ENCODE measurements at regions not wholly inside any gene's neighbourhood (a gene's known extent, or its start where the extent isn't known, plus 50 kb on each side); places are given as distances from the start of the nearest gene placed in this dataset.

- intact Hi-C loops (cut with micrococcal nuclease), result loop anchor here in 1 of 2 donors (10.0 kb wide), 1 partner anchor 96 kb away; the partner anchor contains the start of gene AKIP1
- Histone ChIP-seq H3K4me1 (ENCODE audit: control insufficient read depth in 2 of 2, insufficient read depth in 2 of 2, low read length in 2 of 2) (no peaks in the 10 kb centered on the region), H3K9me3 (ENCODE audit: control insufficient read depth in 2 of 3, low read length in 3 of 3) (no peaks in the 10 kb centered on the region), H3K4me3 (ENCODE audit: low read length) (no peak overlapping the region), H3K27ac (ENCODE audit: low read depth, low read length) (no peak overlapping the region), H3K27me3 (ENCODE audit: control insufficient read depth in 2 of 2, insufficient read depth in 2 of 2, low read length in 2 of 2) (peaks cover 0 to 3% of the 10 kb centered on the region in 2 donors), H3K36me3 (ENCODE audit: control insufficient read depth in 2 of 3, insufficient read depth in 3 of 3, low read length in 3 of 3) (no peaks in the 10 kb centered on the region)
- Mint-ChIP-seq H3K4me3 (no peak overlapping the region), H3K27me3 (peaks cover 0 to 14% (median 0%) of the 10 kb centered on the region in 5 donors), H3K36me3 (no peaks in the 10 kb centered on the region), H3K4me1 (no peaks in the 10 kb centered on the region), H3K27ac (no peak overlapping the region), H3K9me3 (no peaks in the 10 kb centered on the region)
- POLR2A ChIA-PET, result no interaction called here
- no peak for DNase-seq
- ATAC-seq, result no peak
- CTCF ChIA-PET, result no interaction called here
These were observed 92.6 kb upstream of the AKIP1 start for GRCh38 chr11:8818421-8818820.

GRCh38 chr11:8820401-8820800 is 90.6 kb upstream of the AKIP1 start:
- Histone ChIP-seq H3K4me3 (ENCODE audit: low read length) (no peak overlapping the region), H3K9me3 (ENCODE audit: control insufficient read depth in 2 of 3, low read length in 3 of 3) (no peaks in the 10 kb centered on the region), H3K27ac (ENCODE audit: low read depth, low read length) (no peak overlapping the region), H3K4me1 (ENCODE audit: control insufficient read depth in 2 of 2, insufficient read depth in 2 of 2, low read length in 2 of 2) (no peaks in the 10 kb centered on the region), H3K36me3 (ENCODE audit: control insufficient read depth in 2 of 3, insufficient read depth in 3 of 3, low read length in 3 of 3) (no peaks in the 10 kb centered on the region), H3K27me3 (ENCODE audit: control insufficient read depth in 2 of 2, insufficient read depth in 2 of 2, low read length in 2 of 2) (peaks cover 0 to 3% of the 10 kb centered on the region in 2 donors)
- ATAC-seq (no peak), DNase-seq (no peak)
- POLR2A ChIA-PET, result no interaction called here
- intact Hi-C loops (cut with micrococcal nuclease), result no loop called here
- Mint-ChIP-seq H3K4me3 (no peak overlapping the region), H3K36me3 (no peaks in the 10 kb centered on the region), H3K4me1 (no peaks in the 10 kb centered on the region), H3K9me3 (no peaks in the 10 kb centered on the region), H3K27ac (no peak overlapping the region), H3K27me3 (peaks cover 0 to 16% (median 4%) of the 10 kb centered on the region in 5 donors)
- CTCF ChIA-PET, result no interaction called here

- Histone ChIP-seq H3K27ac (ENCODE audit: low read depth, low read length) (no peak overlapping the region), H3K9me3 (ENCODE audit: control insufficient read depth in 2 of 3, low read length in 3 of 3) (no peaks in the 10 kb centered on the region), H3K4me3 (ENCODE audit: low read length) (no peak overlapping the region), H3K27me3 (ENCODE audit: control insufficient read depth in 2 of 2, insufficient read depth in 2 of 2, low read length in 2 of 2) (peaks cover 0 to 3% of the 10 kb centered on the region in 2 donors), H3K36me3 (ENCODE audit: control insufficient read depth in 2 of 3, insufficient read depth in 3 of 3, low read length in 3 of 3) (no peaks in the 10 kb centered on the region), H3K4me1 (ENCODE audit: control insufficient read depth in 2 of 2, insufficient read depth in 2 of 2, low read length in 2 of 2) (no peaks in the 10 kb centered on the region)
- ChIA-PET CTCF (no interaction called here), POLR2A (no interaction called here)
- intact Hi-C loops (cut with micrococcal nuclease), result no loop called here
- ATAC-seq (no peak), DNase-seq (no peak)
- Mint-ChIP-seq H3K36me3 (no peaks in the 10 kb centered on the region), H3K9me3 (no peaks in the 10 kb centered on the region), H3K4me3 (no peak overlapping the region), H3K4me1 (no peaks in the 10 kb centered on the region), H3K27me3 (peaks cover 0 to 16% (median 5%) of the 10 kb centered on the region in 5 donors), H3K27ac (no peak overlapping the region)
These were observed 88.5 kb upstream of the AKIP1 start for GRCh38 chr11:8822469-8822868.

GRCh38 chr11:8823174-8823742 is 87.7 kb upstream of the AKIP1 start:
- peaks cover 0 to 3% of the 10 kb centered on the region in 2 donors for H3K27me3 ChIP-seq (ENCODE audit: control insufficient read depth in 2 of 2, insufficient read depth in 2 of 2, low read length in 2 of 2)
- H3K27me3 Mint-ChIP-seq, result peaks cover 0 to 15% (median 5%) of the 10 kb centered on the region in 5 donors
- H3K36me3 ChIP-seq (ENCODE audit: control insufficient read depth in 2 of 3, insufficient read depth in 3 of 3, low read length in 3 of 3), result no peaks in the 10 kb centered on the region
- ATAC-seq (no peak), DNase-seq (no peak)
- H3K36me3 Mint-ChIP-seq, result no peaks in the 10 kb centered on the region
- intact Hi-C loops (cut with micrococcal nuclease), result no loop called here
- H3K4me3 ChIP-seq (ENCODE audit: low read length), result no peak overlapping the region
- ChIA-PET POLR2A (no interaction called here), CTCF (no interaction called here)
- H3K27ac ChIP-seq (ENCODE audit: low read depth, low read length), result no peak overlapping the region
- H3K9me3 ChIP-seq (ENCODE audit: control insufficient read depth in 2 of 3, low read length in 3 of 3), result no peaks in the 10 kb centered on the region
- H3K4me3 Mint-ChIP-seq, result no peak overlapping the region
- no peak overlapping the region for H3K27ac Mint-ChIP-seq
- no peaks in the 10 kb centered on the region for H3K9me3 Mint-ChIP-seq
- H3K4me1 ChIP-seq (ENCODE audit: control insufficient read depth in 2 of 2, insufficient read depth in 2 of 2, low read length in 2 of 2), result no peaks in the 10 kb centered on the region
- H3K4me1 Mint-ChIP-seq, result no peaks in the 10 kb centered on the region

GRCh38 chr11:8826139-8826786 is 84.7 kb upstream of the AKIP1 start:
- no peaks in the 10 kb centered on the region for H3K9me3 ChIP-seq (ENCODE audit: control insufficient read depth in 2 of 3, low read length in 3 of 3)
- no peak for ATAC-seq
- no peaks in the 10 kb centered on the region for H3K27me3 ChIP-seq (ENCODE audit: control insufficient read depth in 2 of 2, insufficient read depth in 2 of 2, low read length in 2 of 2)
- H3K9me3 Mint-ChIP-seq, result no peaks in the 10 kb centered on the region
- no peak for DNase-seq
- no peak overlapping the region for H3K27ac ChIP-seq (ENCODE audit: low read depth, low read length)
- H3K4me3 Mint-ChIP-seq, result no peak overlapping the region
- POLR2A ChIA-PET, result no interaction called here
- no peaks in the 10 kb centered on the region for H3K4me1 Mint-ChIP-seq
- H3K27ac Mint-ChIP-seq, result no peak overlapping the region
- H3K4me3 ChIP-seq (ENCODE audit: low read length), result no peak overlapping the region
- intact Hi-C loops (cut with micrococcal nuclease), result no loop called here
- H3K4me1 ChIP-seq (ENCODE audit: control insufficient read depth in 2 of 2, insufficient read depth in 2 of 2, low read length in 2 of 2), result no peaks in the 10 kb centered on the region
- CTCF ChIA-PET, result no interaction called here
- H3K27me3 Mint-ChIP-seq, result peaks cover 0 to 9% (median 0%) of the 10 kb centered on the region in 5 donors
- H3K36me3 Mint-ChIP-seq, result no peaks in the 10 kb centered on the region
- no peaks in the 10 kb centered on the region for H3K36me3 ChIP-seq (ENCODE audit: control insufficient read depth in 2 of 3, insufficient read depth in 3 of 3, low read length in 3 of 3)

GRCh38 chr11:8826901-8827560 is 84.0 kb upstream of the AKIP1 start:
- Histone ChIP-seq H3K27ac (ENCODE audit: low read depth, low read length) (no peak overlapping the region), H3K4me1 (ENCODE audit: control insufficient read depth in 2 of 2, insufficient read depth in 2 of 2, low read length in 2 of 2) (no peaks in the 10 kb centered on the region), H3K9me3 (ENCODE audit: control insufficient read depth in 2 of 3, low read length in 3 of 3) (no peaks in the 10 kb centered on the region), H3K27me3 (ENCODE audit: control insufficient read depth in 2 of 2, insufficient read depth in 2 of 2, low read length in 2 of 2) (no peaks in the 10 kb centered on the region), H3K36me3 (ENCODE audit: control insufficient read depth in 2 of 3, insufficient read depth in 3 of 3, low read length in 3 of 3) (no peaks in the 10 kb centered on the region), H3K4me3 (ENCODE audit: low read length) (no peak overlapping the region)
- Mint-ChIP-seq H3K9me3 (no peaks in the 10 kb centered on the region), H3K4me3 (no peak overlapping the region), H3K36me3 (no peaks in the 10 kb centered on the region), H3K27ac (no peak overlapping the region), H3K4me1 (no peaks in the 10 kb centered on the region), H3K27me3 (peaks cover 0 to 10% (median 0%) of the 10 kb centered on the region in 5 donors)
- POLR2A ChIA-PET, result no interaction called here
- intact Hi-C loops (cut with micrococcal nuclease), result no loop called here
- DNase-seq, result no peak
- ATAC-seq, result no peak
- CTCF ChIA-PET, result no interaction called here

GRCh38 chr11:8828046-8828445 is 82.9 kb upstream of the AKIP1 start:
- Mint-ChIP-seq H3K27me3 (peaks cover 0 to 10% (median 0%) of the 10 kb centered on the region in 5 donors), H3K4me3 (no peak overlapping the region), H3K9me3 (no peaks in the 10 kb centered on the region), H3K36me3 (no peaks in the 10 kb centered on the region), H3K27ac (no peak overlapping the region), H3K4me1 (peaks cover 0 to 8% (median 0%) of the 10 kb centered on the region in 7 donors)
- DNase-seq, result no peak
- Histone ChIP-seq H3K9me3 (ENCODE audit: control insufficient read depth in 2 of 3, low read length in 3 of 3) (no peaks in the 10 kb centered on the region), H3K27ac (ENCODE audit: low read depth, low read length) (no peak overlapping the region), H3K27me3 (ENCODE audit: control insufficient read depth in 2 of 2, insufficient read depth in 2 of 2, low read length in 2 of 2) (no peaks in the 10 kb centered on the region), H3K4me1 (ENCODE audit: control insufficient read depth in 2 of 2, insufficient read depth in 2 of 2, low read length in 2 of 2) (no peaks in the 10 kb centered on the region), H3K36me3 (ENCODE audit: control insufficient read depth in 2 of 3, insufficient read depth in 3 of 3, low read length in 3 of 3) (no peaks in the 10 kb centered on the region), H3K4me3 (ENCODE audit: low read length) (no peak overlapping the region)
- intact Hi-C loops (cut with micrococcal nuclease), result no loop called here
- POLR2A ChIA-PET, result no interaction called here
- CTCF ChIA-PET, result no interaction called here
- no peak for ATAC-seq

All from naive thymus-derived CD4-positive, alpha-beta T cell (primary cell).